ENCODE measurements at regions not wholly inside any gene's neighbourhood (a gene's known extent, or its start where the extent isn't known, plus 50 kb on each side); places are given as distances from the start of the nearest gene placed in this dataset.
"Not testable (repeated sequence)": the region's sequence is repeated elsewhere in the genome, so short reads cannot be mapped to it uniquely, and the experiment has no call there.

GRCh38 chr20:57107208-57107607 lies 159.2 kb downstream of the BMP7 start:
- Histone ChIP-seq H3K27me3 (ENCODE audit: insufficient read depth, low read depth, severe bottlenecking) (no peaks in the 10 kb centered on the region), H3K36me3 (no peaks in the 10 kb centered on the region), H3K4me3 (ENCODE audit: low read depth, low read length) (no peak overlapping the region), H3K27ac (no peak overlapping the region), H3K9me3 (ENCODE audit: severe bottlenecking) (no peaks in the 10 kb centered on the region)
- no peak for DNase-seq
- no peak for TF ChIP-seq CTCF (IDR thresholded peaks at IDR 0.05; ENCODE audit: low read depth, low read length)

DNA sequence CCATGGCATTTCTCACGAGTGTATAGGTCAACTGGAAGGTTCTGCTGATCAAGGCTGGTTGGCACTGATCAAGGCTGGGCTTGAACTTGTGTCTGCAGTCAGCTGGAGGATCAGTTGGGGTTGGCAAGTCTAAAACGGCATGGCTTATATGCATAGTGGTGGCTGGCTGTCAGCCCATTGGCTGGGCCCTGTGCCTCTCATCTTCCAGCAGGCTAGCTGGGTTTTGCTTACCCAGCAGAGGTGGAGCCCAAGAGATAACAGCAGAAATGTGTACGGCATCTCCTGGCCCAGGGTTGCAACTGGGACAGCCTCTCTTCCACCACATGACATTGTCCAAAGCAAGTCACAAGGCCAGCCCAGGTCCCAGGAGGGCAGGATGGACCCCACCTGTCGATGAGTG lies 158.2 kb downstream of the BMP7 start:
- TF ChIP-seq CTCF (IDR thresholded peaks at IDR 0.05; ENCODE audit: low read depth, low read length) = no peak
- H3K27me3 ChIP-seq (ENCODE audit: insufficient read depth, low read depth, severe bottlenecking) = no peaks in the 10 kb centered on the region
- H3K36me3 ChIP-seq = no peaks in the 10 kb centered on the region
- no peaks in the 10 kb centered on the region for H3K9me3 ChIP-seq (ENCODE audit: severe bottlenecking)
- H3K4me3 ChIP-seq (ENCODE audit: low read depth, low read length) = no peak overlapping the region
- H3K27ac ChIP-seq = no peak overlapping the region
- DNase-seq = no peak

- Histone ChIP-seq H3K27ac (no peak overlapping the region), H3K4me3 (ENCODE audit: low read depth, low read length) (no peak overlapping the region), H3K9me3 (ENCODE audit: severe bottlenecking) (no peaks in the 10 kb centered on the region), H3K27me3 (ENCODE audit: insufficient read depth, low read depth, severe bottlenecking) (no peaks in the 10 kb centered on the region), H3K36me3 (no peaks in the 10 kb centered on the region)
- peak; percentile 22 for DNase-seq
- peak; percentile 26; the same call in 1 of the 2 replicates for TF ChIP-seq CTCF (IDR thresholded peaks at IDR 0.05; ENCODE audit: low read depth, low read length)
Measured at GRCh38 chr20:57108742-57109570, 157.5 kb downstream of the BMP7 start.

DNA sequence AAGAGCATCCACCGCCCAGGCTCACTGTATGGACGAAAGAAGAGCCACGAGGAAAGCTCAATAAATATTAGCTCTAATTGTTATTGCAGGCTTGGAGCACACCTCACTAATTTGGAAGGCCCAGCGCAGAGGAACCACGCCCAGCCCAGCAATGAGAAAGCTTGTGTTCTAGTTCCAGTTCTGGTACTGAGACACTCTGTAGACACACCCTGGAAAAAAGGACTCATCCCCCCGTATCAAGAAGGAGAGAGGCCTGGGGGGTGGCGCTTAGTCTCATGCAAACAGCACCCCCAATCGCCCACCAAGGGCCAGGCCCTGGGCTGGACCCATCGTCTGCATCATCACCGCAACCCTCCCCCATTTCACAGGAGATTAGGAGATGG lies 156.9 kb downstream of the BMP7 start:
- Histone ChIP-seq H3K36me3 (no peaks in the 10 kb centered on the region), H3K27ac (no peak overlapping the region), H3K27me3 (ENCODE audit: insufficient read depth, low read depth, severe bottlenecking) (no peaks in the 10 kb centered on the region), H3K4me3 (ENCODE audit: low read depth, low read length) (no peak overlapping the region), H3K9me3 (ENCODE audit: severe bottlenecking) (no peaks in the 10 kb centered on the region)
- DNase-seq = no peak
- TF ChIP-seq CTCF (IDR thresholded peaks at IDR 0.05; ENCODE audit: low read depth, low read length) = no peak

- not testable (repeated sequence) for H3K4me3 ChIP-seq (ENCODE audit: low read depth, low read length); H3K27me3 ChIP-seq (ENCODE audit: insufficient read depth, low read depth, severe bottlenecking); DNase-seq; H3K9me3 ChIP-seq (ENCODE audit: severe bottlenecking); H3K36me3 ChIP-seq; H3K27ac ChIP-seq
Measured at GRCh38 chr20:57110121-57111027, 156.1 kb downstream of the BMP7 start.

- TF ChIP-seq CTCF (IDR thresholded peaks at IDR 0.05; ENCODE audit: low read depth, low read length) = no peak
- no peaks in the 10 kb centered on the region for H3K36me3 ChIP-seq
- H3K9me3 ChIP-seq (ENCODE audit: severe bottlenecking) = no peaks in the 10 kb centered on the region
- no peak overlapping the region for H3K27ac ChIP-seq
- H3K4me3 ChIP-seq (ENCODE audit: low read depth, low read length) = no peak overlapping the region
- H3K27me3 ChIP-seq (ENCODE audit: insufficient read depth, low read depth, severe bottlenecking) = no peaks in the 10 kb centered on the region
- DNase-seq = no peak
Measured at GRCh38 chr20:57111028-57111373, 155.4 kb downstream of the BMP7 start.

All from WERI-Rb-1 (cell line).